GDM1 (cell line): ENCODE measurements at regions not wholly inside any gene's neighbourhood (a gene's known extent, or its start where the extent isn't known, plus 50 kb on each side); places are given as distances from the start of the nearest gene placed in this dataset.

Experiments
- DNase-seq: peaks from one replicate; lab custom pipeline; 2025; lab: John Stamatoyannopoulos, UW

DNA sequence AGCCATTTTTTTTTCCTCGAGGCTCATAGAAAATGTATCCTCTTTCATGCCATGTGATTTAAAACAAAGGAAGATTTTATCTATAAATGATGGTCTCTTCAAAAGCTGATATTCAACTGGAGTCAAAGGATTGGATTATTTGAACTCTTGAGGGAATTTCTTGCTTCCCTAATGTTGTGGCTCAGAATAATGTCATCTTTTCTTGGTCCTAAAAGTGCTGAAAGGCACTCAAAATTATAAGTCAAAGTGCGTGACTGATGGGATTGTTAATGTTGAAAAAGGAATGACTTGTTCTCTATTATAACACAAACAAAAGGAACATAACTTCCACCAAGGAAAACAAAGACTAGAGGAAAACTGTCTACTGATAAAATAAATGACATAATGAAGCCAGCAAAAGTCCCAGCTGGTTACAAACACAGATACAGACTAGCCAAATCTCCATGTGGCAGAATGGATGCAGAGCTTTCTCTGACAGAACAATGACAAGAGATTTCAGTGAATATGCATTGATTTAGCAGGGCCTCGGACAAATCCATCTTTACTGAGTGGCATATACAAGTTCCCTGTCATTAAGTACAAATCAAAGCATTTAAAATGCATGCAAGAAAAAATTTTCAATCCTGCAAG is 552.6 kb downstream of the GBA3 start:
- DNase-seq = no peak

DNA sequence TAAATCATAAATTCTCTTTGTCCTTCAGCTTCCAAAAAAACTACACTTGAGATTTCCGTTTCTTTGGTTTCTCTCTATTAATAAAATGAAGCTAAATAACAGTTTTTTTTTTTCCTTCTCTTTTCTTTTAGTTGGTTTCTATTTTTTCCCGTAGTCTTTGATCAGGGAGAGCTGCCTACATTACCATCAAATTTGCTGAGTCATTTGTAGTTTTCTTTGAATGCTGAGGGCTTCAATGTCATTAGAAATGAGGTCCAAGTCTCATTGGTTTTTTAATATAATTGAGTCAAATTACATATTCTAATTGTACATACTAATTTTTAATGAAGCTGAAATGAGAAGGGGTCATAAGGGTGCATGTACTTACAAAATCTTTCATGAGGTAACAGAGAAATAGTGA is 550.2 kb downstream of the GBA3 start:
- DNase-seq = no peak

DNA sequence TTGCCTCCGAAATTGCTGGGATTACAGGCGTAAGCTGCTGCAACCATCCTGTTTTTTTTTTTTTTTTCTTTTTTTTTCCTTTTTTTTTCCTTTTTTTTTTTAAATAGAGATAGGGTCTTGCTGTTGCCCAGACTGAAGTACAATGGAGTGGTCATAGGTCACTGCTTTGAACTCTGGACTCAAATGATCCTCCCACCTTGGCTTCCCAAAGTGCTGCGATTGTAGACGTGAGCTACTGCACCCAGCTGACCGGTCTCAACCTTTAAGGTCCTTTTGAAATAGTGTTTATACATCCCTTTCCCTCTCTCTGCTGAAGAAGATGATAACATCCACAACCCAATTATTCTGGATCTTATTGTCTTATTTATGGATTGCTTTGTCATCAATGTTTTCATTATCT is 548.7 kb downstream of the GBA3 start:
- no peak for DNase-seq

DNA sequence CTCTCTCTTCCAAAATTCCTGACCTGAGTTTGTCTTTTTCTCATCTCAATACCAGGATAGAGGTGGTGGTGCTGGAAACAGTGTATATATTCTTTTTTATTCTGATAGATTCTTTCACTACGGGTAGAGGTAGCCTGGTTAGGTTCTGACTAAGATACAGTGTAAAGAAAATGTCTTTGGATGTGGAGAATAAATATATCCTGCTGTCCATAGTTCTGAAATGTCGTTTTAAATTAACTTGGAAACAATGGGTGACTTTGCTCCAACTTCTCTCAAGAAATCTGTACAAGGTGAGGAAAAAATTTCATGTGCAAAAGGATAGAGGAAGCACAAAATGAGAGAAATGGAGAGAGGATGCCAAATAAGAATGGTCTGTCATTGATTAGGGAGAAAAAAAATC is 546.1 kb downstream of the GBA3 start:
- no peak for DNase-seq

- no peak for DNase-seq
Measured at GRCh38 chr4:23237771-23238170, 545.0 kb downstream of the GBA3 start.

GRCh38 chr4:23235628-23236390 is 543.1 kb downstream of the GBA3 start:
- DNase-seq = no peak

DNA sequence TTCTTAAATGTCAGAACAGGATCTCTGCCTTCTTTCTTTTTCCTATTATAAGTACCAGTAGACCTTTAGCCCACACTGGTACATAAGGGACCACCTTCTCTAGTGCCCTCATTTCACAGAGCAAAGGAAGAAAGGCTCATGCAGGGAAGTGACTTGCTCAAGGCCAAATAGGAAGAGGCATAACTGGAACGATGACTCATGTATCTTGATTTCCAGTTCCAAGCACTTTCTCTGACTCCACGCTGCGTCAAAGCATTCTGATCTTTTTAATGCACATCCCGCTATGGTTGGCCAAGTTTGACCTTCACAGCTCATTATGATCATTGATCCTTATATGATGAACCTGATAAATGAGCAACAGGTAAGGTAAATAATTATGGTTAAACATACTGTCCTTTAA is 542.0 kb downstream of the GBA3 start:
- no peak for DNase-seq

DNA sequence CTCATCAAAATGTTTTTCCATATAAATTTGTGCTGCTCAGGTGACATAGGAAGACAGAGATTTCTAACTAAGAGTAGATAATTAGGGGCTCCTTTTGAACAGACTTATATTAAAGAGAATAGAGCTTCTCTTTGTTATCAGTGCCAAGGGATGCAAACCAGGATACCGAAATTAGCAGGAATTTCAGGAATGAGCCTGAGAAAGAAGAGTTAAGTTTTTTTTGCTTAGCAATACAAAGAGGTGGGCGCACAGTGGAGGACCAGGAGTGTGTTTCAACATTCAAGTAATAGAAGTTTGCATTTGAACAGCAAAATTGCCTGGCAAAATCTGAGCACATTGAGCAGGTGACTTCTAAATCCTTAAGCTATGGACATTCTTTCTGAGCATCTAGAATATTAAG is 541.3 kb downstream of the GBA3 start:
- DNase-seq = no peak

DNA sequence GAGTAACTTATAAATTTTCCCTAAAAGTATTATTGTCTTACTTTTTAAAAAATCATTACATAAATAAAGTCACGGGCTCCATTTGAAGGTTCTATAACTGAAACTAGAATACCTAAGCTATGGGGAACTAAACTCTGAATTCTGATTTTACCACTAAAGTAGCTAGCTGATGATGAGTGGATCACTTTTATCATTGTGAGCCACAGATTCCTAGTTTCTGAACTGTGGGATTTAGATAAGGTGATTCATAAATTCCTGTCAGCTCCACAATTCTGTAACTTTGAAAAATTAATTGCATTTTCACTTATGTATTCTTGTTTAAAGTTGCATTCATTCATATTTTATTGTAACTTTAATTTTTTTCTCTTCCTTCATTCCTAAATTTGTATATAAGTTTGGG is 540.9 kb downstream of the GBA3 start:
- DNase-seq = no peak

DNA sequence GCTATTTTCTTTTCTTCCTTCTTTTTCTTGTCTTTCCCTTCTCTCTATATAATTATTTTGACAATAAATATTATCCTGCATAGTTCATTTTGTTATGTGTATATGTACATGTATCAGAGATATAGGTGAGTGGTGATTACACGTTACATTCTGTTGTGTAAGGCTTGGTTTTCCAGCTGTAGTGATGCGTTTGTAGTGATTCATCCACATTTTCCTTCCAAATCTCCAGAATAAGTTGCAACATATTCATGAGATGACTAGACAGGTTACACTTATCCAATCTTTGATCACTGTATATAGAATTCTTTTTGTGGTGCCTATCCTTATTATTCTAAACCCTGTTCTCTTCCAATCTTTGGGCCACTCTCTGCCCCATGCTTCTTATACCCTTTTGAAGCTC is 540.2 kb downstream of the GBA3 start:
- DNase-seq = no peak

DNA sequence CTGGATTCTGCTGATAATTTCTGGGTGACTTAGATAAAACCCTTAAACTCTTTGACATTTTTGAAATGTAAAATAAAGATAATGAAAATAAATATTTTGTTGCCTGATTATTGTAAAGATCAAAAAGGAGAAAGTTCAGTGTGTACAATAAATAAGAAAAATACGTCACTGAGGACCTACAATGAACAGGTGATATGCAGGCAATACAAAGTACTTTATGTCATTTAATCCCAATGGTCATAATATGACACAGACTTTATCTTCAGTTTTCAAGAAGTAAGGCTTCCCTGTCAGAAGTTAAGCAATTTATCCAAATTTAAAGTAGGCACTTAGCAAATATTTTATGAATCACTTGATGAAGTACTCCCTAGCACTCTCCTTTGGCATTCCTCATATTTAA is 532.8 kb downstream of the GBA3 start:
- no peak for DNase-seq

DNA sequence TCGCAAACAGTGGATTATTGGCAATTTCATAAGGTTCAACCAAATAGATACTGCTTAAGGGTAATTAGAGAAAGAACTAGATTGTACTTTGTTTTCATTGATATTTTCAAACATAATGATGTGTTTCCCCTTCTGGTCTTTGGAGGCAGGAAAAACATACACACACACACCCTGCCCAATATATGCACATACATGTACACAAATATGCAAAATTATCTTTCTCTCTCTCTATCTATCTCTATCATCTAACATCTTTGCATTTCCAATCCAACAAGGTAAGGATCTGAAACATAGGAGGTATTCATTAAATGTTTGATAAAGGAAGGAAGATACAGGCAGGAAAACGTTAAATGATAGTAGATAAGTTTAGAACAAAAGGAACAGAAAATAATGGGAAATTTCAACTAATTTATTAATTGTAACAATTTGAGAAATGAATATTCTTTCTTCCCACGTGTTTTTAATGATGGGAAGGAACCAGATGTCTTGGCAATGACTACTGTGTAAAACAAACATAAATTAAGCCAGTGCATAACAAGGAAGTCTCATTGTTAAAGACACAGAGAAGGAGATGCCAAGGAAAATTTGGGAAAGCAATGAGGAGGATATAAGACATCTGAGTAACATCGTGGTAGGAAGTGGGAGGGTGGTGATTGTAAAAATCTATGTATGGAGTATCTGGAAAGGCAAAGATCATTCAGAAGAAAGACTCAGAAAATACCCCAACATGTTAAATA is 532.1 kb downstream of the GBA3 start:
- DNase-seq = no peak

GRCh38 chr4:23220911-23221310 is 528.2 kb downstream of the GBA3 start:
- DNase-seq = no peak

DNA sequence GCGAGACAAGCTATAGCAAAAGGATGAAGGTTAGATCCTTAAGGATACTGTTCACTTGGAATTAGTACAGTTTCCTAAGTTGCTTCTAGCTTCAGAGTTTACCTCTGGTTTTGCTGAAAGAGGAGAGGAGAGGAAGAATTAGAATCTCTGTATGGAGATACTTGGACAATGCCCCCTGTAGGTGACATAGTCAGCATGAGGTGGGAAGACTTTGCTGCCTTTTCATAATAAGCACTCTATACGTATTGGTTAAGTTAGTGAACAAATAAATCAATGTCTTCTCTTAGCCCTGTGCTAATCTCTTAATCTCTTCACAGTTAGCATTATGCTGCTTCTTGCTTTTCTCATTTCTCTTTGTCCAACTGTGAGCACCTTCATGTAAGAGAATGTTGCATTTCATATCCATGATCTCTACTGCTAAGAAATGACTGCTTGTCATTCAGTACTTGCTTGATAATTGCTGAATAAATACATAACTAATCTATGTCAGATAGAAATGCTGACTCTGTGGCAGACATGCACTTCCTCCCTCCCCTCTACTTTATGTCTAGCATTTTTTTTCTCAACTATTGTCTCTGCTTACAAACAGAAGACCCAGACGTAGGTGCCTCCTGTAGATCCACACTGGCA is 527.2 kb downstream of the GBA3 start:
- no peak for DNase-seq

DNA sequence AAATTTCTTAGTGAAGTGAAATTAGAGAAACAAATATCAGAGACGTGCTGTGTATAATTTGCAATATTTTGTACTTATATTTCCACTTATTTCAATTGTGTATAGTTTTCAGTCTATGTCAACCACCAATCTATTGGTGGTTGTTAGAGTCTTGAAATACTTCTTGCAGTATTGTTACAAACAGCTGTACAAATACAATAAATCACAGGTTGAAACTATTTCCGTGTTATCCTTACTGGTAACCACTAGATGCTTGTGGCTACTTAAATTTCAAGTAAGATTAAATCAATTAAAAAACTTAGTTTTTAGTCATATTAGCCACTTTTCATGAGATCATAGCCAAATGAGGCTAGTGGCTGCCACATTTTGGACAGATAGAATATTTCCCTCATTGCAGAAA is 520.5 kb downstream of the GBA3 start:
- DNase-seq = no peak

DNA sequence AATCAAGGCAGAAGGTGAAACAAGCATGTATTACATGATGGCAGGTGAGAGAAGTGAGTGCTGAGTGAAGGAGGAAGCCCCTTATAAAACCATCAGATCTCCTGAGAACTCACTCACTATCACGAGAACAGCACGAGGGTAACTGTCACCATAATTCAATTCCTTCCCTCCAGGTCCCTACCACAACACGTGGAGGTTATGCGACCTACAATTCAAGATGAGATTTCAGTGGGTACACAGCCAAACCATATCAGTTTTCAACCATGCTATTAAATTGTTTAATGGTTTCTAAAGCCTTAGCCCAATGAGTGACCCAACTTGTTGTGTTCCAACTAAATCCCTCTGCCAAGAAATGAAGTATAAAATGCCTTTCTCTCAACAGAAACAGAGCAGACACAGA is 519.8 kb downstream of the GBA3 start:
- DNase-seq = no peak

GRCh38 chr4:23207059-23207458 is 514.3 kb downstream of the GBA3 start:
- no peak for DNase-seq

- DNase-seq = no peak
Measured at GRCh38 chr4:23202712-23203247, 510.0 kb downstream of the GBA3 start.

DNA sequence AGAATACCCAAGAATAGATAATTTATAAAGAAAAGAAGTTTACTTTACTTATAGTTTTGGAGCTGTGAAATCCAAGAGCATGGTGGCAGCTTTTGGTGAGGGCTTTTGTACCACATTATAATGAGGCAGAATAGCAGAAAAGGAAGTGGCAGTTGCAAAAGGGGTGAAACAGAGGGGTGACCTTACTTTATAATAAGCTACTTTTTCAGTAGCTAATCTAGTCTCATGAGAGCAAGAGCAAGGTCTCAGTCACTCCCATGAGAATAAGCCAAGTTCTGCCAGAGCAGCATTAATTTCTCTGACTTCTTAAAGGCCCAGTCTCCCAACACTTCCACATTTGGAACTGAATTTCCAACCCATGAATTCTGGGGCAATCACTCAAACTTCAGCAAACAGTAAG is 502.0 kb downstream of the GBA3 start:
- no peak for DNase-seq

- no peak for DNase-seq
Measured at GRCh38 chr4:23174179-23174578, 481.4 kb downstream of the GBA3 start.

- DNase-seq = no peak
Measured at GRCh38 chr4:23171976-23172375, 479.2 kb downstream of the GBA3 start.

- no peak for DNase-seq
Measured at GRCh38 chr4:23169608-23170311, 477.0 kb downstream of the GBA3 start.
